GM03348 (cell line): ENCODE measurements at regions not wholly inside any gene's neighbourhood (a gene's known extent, or its start where the extent isn't known, plus 50 kb on each side); places are given as distances from the start of the nearest gene placed in this dataset.

Source experiments
- DNase-seq: peaks from one replicate; pipeline ENCODE4 v3.0.0; 2012; ENCODE audit warnings: low spot score

DNA sequence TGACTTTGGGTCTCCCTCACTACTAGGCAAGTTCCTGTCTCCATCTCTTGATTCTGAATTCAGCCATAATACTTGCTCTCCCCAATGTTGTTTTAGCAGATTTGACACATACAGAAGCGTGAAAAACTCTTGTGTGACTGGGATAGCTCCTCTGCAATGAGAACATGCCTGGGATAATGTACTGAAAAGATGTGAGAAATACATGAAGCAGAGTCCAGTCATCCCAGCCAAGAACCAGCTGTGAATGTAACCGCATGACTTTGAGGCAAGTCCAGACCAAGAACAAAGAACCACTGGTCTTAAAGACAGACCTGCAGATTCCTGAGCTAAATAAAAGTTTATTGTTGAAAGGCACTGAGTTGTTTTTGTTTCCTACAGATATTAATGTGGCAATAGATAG is 135.0 kb downstream of the NMUR2 start:
- no peak for DNase-seq

DNA sequence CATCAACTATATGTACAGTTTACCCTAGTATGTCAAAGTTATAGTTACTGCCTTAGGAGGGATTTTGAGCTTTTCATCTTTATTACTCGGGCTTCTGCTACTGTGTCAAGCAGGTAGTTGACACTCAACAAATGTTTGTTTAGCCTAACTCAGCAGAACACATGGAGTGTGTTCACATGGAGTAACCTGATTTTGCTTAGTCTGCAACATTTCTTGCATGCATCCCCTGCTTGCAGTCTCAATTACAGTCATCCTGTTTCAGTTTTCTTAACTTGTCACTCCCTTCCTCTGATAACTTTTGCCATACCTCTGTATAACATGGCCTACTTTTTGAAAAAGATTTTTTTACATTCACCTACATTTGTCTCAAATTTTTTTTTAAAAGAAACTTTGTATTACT is 135.5 kb downstream of the NMUR2 start:
- no peak for DNase-seq

DNA sequence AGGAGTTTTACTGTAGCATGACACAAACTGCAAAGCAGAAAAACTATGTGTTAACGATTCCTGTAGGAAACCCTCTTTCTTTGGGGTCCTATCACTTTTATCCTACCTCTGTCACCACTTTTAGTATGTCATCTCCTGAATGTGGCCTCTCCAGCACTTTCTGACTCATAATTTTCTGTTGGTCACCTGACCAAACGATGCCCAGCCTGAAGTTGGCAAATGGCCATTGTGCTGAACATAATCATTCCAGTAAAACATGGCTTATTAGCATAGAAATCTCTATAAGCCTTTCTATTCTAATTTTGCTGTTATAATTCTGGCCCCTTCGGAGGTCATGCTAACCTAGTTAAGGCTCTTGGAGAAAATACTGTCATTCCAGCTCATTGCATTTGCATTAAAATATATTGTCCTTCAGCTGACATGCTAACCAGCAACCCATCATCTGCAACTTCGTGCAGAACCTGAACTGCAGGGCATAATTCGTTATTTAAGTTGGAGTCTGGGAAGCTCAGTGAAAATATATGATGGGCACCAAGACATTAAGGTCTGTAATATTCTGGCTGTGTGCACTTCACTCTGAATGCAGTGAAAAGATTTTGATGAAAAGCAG is 140.3 kb downstream of the NMUR2 start:
- DNase-seq, result no peak

DNA sequence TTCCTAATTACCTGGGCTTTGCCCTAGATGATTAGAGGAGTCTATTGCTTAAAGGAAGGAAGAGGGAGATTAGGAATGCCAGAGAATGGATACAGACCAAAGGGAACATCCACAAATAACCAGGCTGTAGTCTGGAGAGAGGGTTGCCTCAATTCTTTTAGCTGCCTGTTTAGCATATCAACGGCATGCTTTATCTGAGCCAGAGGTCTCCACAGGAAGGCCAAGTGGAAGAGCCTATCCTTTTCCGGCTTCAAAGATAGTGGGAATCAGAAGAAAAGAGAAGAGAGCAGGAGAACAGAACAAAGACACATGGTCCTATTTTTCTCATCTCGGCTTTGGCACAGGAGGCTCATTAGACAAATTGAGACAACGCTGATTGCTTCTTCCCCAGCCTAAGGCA is 142.4 kb downstream of the NMUR2 start:
- DNase-seq, result no peak

DNA sequence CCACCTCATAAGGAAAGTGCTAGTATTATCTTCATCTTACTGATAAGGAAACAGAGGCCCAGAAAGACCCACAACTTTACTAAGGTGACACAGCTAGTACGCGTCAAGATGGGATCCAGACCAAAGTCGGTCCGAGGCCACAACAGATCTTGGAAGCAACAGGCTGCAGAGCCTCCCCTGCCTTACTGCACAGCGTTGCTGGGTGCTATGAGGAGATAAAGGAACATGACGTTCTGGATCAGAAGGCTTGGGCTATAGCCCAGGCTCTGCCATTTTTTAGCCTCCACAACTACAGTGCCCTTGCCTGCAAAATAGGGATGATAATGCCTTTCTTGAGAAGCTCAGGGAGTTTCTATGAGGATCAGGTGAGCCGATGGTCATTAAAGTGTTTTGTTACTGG is 144.1 kb downstream of the NMUR2 start:
- no peak for DNase-seq

DNA sequence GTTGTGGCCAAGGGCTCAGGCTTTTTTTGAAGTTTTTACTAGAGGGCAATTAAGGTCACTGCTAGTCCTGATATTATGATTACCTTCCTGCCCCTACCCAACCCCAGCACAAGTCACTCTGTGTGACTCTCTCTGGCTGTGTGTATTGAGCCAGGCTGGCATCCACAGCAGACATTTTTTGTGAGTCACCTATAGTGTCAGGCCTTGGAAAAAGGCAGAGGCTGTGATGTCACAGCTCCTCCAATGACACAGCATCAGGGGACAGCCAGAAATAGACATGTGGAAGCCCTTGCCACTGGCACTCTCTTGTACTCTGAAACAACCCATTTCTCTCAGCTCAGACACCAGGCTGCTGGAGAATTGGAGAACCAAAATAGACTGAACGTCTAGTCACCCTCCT is 145.4 kb downstream of the NMUR2 start:
- DNase-seq, result no peak

DNA sequence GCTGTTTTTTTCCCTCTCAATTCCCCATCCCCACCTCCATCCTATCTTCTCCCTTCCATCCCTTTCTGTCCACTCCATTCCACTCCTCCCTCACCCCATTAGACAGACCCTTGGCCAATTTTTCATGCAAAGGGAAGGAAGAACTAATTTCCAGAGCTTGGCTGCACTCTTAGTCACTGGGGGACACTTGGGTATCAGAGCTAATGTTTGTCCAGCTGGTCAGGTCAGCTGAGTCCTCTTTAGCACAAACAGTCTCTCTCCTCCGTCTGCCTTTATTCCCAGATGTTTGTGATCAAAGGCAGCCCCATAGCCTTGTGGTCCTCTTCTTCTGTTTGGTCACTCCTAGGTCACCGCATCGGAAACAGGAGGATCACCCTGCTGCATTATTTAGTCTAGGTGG is 148.5 kb downstream of the NMUR2 start:
- DNase-seq, result no peak

DNA sequence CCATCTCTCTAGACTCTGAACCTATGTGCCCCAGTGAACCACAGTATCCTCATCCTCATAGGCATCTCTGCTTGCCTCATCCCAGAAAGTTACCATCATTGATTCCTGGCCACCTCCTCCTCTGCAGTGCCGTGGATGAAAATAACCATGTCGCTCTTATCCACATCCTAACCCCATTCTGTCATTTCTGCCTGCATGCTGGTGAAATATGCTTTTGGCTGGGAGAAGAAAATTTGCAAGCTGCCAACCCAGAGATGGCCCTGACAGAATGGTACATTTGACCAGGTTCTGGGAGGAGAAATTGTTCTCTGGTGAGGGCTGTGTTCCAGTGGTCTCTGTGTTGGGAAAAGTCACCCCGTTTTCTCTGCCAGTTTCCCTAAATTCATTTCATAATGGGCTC is 149.7 kb downstream of the NMUR2 start:
- no peak for DNase-seq

DNA sequence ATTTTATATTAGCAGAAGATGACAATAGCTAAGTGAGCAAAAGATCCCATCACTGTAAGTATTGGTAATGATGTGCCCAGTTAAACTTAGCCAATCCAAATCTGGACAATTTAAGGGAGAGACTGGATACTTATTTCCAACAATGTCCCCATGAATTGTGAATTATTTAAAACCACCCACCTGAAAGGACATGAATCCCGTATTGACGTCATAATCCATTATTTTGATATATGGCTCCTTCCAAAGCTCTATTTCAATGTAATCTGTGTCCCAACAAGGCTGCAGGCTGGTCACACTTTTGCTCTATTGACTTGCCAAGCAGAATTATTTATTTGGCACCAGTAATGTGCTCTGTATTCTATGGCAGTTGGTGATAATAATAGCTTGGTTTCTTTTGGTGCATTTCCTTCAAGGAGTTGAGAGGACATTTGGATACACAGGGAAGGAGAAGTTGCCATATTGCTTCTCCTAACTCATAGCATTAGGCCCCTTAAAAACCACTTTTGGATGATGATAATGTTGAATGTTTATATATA is 157.2 kb downstream of the NMUR2 start:
- no peak for DNase-seq

DNA sequence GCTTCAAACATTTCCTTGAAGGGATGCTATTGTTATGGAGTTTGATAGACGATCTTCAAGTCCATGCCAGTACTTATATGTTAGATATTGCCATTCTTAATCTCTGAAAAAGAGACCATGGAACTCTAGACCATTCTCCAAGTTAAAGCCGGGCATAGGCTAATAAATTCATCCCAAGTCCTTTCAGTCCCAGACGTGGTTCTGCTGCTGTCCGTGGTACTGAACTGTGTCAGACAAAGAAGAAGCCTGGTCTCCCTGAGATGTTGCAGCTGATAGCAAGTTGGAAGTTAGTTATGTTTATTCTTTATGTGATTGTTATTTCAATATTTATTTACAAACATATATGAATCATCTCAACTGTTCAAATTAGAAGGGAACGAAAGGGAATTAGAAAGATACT is 158.7 kb downstream of the NMUR2 start:
- no peak for DNase-seq

DNA sequence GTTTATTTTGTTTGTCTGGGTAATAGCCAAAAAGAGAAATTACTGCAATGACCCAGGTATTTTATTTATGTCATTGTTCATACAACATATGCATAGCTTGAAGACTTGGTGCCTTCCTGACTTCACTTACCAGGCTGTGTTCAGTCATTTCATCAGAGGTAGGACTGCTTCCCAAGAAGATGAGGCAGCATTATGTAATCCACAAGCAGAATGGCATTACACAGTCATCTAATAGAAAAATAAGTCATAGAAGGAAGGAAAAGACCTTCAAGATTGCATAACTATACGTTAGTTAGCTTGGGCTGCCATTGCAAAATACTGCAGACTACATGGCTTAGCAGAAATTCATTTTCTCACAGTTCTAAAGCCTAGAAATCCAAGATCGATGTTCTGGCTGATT is 167.5 kb downstream of the NMUR2 start:
- no peak for DNase-seq

DNA sequence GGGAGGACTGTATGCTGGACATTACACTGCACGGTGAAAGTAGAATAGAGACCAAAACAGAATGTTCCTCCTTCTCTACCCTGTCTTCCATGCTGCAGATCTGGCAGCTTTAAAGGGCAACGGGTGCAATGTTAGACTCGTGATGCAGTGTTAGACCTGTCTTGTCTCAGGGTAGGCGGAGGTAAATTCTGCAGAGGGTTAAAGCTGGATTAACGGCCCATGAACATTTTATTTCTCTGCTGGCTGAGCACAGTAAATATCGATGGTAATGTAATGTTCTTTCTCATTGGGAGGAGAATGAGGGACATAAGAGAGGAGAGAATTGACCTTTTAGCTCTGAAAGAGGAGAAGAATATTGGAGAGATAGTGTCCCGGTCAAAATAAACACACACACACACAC is 178.9 kb downstream of the NMUR2 start:
- DNase-seq, result no peak

DNA sequence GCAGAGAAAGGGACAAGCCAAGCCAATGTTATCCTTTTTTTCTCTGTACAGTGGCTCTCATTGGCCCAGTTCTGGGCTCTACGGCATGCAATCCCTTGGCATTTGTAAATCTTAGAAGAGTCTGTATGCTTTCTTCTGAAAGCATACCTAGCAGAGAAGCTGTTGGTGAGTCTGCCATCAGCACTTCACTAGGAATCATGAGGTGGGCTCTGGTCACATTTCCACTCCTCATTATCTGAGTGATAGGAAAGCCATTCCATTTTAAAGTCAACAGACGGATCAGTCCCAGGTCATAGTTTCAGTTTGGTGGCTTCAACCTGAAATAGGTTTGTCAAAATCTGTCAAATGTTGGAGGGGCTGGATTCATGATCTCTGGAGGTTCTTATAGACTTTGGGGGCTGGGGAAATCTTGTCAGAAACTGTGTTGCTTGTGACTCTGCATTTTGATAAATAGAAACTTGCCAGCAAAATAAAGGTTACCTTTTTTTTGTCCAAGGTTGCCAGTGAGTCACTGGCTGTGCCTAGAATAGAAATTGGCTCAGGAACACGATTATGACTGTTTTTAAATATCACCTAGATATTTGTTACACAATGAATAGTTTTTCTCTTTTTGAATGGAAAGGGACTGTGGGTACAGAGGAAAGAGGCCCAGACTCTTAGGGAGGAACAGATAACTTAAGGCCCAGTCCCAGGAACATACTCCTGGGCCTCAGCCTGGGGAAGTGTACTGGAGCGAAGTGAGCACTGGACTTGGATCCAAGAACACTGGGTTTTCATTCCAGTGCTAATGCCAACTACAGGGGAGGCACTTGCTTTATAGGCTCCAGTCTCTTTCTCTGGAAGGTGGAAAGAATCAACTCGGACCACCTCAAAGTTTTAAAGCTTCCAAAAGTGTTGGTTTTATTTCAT is 183.1 kb downstream of the NMUR2 start:
- DNase-seq, result no peak

DNA sequence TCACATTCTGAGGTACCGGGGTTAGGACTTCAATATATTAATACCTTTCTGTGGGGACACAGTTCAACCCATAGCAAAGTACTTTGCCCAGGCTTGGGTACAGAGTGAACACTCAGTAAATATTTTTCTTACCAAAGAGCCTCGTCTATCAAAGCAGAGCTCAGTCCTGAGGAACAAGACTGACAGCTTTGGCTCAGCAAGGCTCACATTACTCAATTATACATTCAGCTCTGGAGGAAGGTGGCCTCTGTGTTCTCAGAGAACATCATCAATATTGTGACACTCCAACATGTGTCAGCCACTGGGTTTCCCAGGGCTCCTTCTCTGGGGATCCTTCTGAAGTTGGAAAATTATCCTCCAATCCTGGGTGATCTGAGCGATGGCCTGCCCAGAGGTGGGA is 186.4 kb downstream of the NMUR2 start:
- no peak for DNase-seq

DNA sequence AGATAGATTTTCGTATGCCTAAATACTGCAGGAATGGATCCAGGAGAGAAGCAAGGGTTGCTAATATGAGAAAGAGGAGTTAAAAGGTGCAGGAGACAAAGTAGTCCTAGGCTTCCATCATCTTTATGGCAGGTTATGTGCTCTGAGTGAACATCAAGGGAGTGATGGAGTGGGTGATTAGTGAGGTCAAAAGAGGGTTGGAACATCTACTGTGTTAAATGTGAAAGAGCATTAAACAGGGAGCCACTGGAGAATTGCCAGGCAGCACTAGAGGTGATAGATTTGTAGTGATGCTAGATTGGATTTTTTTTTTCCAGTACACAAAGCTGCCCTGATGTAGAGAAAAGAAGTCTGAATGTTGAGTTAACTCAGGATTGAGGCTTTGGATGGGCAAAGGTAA is 199.3 kb downstream of the NMUR2 start:
- DNase-seq, result no peak

DNA sequence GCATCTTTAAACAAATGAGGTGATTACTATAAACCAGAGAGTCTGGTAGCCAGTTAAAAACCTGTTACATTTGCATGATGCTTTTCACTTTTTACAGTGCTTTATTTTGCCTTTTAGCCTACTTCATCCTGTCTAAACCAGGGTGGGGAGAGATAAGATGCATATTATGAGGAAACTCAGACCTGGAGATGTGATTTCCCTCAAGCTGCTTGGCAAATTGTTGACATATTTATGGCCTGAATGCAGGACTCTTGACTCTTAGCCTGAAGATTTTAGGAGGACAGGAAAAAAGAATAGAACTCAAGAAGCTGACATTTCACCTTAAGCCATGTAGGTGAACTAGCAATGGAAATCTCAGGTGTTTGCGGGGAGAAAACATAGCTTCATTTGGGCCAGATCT is 202.8 kb downstream of the NMUR2 start:
- DNase-seq, result no peak

DNA sequence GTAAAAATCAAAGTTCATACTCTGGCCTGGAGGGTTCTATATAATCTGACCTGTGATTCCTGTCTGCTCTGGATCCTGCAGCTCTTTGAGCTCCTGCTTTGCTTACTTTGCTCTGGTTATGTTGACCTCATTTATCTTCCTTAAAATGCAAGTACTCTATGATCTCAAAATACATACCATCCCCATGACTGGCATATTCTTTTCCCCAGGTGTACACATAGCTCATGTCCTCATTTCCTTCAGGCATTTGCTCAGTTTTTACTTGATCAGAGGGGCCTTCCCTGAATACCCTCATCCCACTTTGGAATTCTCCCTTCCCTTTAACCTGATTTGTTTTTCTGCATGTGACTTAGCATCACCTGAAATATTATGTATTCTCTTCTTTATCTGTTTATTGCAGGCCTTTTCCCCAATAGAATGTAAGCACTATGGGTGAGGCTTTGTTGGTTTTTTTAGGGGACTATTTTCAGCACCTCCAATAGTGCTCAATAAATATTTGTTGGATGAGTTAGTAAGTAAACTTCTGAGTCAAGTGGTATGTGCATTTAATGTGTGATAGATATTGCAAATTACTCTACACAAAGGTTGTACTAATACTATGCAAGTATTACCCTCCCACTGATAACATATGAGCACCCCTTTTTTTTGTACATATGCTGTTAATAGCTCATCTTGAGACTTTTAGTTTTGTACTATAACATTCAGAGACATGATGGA is 211.5 kb downstream of the NMUR2 start:
- no peak for DNase-seq

DNA sequence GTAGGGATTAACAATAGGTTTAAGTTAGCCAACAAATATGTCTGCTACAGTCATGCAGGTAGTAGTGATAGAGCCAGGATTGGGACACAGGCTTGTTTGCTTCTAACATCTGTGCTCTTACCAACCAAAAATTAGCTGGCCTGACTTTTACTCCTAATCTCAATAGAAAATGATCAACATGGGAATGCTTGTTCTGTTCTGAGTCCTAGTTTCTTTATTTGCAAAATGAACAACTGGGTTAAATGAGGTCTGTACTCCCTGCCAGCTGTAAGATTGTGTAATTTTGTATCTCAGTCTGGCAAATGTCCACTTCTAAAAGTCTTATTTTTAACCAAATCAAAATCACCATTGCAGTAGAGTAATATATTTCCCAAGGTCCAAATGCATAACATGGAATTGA is 216.8 kb downstream of the NMUR2 start:
- no peak for DNase-seq

DNA sequence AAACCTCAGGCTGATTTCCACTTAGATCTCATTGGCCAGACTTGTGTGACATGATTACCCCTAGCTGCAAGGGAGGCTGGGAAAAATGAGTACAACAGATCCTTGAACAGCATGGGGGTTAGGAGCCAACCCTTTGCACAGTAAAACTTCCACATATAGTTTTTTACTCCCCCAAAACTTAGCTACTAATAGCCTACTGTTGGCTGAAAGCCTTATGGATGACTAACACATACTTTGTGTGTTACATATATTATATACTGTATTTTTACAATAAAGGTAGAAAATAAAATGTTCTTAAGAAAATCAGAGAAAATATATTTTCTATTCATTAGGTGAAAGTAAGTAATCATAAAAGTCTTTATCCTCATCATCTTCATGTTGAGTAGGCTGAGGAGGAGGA is 217.4 kb downstream of the NMUR2 start:
- no peak for DNase-seq

DNA sequence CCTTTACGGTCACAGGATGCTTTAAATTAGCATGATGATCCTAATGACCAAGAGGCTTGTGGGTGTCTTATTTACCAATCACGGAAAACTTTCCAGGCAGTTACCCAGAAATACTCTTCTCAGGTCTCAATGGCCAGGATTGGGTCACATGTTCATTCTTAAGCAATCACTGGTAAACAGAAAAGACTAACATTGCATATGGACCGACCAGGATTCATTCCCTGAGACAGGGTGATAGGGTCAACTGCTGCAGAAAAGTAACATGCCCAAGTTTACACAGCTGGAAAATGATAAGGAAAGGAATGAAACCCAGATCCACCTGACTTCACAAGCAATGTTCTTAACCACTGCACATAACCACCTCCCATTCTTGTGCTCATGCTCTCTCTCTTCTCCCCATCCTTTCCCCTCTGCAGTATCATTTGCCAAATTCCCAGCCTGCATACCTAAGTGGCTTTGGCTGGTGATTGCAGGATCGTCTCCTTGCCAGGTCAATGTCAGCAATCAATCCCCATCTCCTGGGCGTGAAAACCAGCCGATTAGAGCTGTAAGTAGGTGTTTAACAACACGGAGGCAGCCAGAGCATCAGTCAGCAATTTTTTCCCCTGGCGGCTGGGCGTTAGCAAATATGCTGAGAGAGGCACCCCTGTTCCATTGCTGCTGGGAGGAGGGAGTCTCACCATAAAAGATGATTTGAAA is 219.4 kb downstream of the NMUR2 start:
- DNase-seq, result no peak

DNA sequence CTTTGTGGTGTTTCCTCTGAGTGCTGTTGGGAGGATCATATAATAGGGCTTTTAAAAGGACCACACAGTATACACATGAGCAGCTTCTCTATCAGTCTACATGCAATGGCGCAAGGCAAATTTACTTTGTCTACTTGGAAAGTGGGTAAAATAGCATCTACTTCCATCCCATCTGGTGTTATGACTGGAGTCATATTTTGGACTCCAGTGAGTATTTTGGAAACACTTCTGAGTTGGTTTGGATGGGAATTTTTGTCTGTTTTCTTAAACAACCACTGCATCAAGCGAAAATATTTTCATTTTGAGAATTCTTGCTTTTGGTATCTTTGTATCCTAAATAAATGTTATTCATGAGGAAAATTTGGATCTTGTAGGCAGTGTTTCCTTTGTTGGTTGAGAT is 220.8 kb downstream of the NMUR2 start:
- no peak for DNase-seq

DNA sequence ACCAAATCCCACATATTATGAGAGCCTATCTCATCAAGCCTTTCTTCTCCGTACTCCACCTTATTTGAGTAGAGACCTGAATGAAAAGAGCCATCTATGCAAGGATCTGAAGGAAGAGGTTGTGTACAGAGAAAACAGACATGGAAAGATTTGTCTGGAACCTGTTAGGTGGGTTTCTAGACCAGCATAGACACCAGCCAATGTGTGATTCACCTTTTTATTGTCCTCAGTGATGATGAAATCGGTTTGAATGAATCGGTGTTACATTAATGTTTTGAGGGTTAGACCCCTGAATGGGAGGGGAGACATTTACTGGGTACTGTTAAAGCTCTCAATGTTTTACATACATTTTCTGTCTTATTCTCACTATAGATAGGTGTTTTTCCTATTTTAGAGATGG is 223.6 kb downstream of the NMUR2 start:
- DNase-seq, result no peak
